ENCODE measurements at regions not wholly inside any gene's neighbourhood (a gene's known extent, or its start where the extent isn't known, plus 50 kb on each side); places are given as distances from the start of the nearest gene placed in this dataset.

- TF ChIP-seq, protein P1, sequence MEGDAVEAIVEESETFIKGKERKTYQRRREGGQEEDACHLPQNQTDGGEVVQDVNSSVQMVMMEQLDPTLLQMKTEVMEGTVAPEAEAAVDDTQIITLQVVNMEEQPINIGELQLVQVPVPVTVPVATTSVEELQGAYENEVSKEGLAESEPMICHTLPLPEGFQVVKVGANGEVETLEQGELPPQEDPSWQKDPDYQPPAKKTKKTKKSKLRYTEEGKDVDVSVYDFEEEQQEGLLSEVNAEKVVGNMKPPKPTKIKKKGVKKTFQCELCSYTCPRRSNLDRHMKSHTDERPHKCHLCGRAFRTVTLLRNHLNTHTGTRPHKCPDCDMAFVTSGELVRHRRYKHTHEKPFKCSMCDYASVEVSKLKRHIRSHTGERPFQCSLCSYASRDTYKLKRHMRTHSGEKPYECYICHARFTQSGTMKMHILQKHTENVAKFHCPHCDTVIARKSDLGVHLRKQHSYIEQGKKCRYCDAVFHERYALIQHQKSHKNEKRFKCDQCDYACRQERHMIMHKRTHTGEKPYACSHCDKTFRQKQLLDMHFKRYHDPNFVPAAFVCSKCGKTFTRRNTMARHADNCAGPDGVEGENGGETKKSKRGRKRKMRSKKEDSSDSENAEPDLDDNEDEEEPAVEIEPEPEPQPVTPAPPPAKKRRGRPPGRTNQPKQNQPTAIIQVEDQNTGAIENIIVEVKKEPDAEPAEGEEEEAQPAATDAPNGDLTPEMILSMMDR (conservative IDR thresholded peaks at IDR 0.05; ENCODE audit: low read depth, low read length): no peak
- TF ChIP-seq EZH2 (IDR thresholded peaks at IDR 0.05; ENCODE audit: borderline replicate concordance, low read depth, low read length, poor library complexity, severe bottlenecking): no peak
These were observed 278.5 kb downstream of the TMEM167A start for GRCh38 chr5:82798676-82799075.

All from A673 (cell line).